Neural cell (in vitro differentiated cells): ENCODE measurements at regions not wholly inside any gene's neighbourhood (a gene's known extent, or its start where the extent isn't known, plus 50 kb on each side); places are given as distances from the start of the nearest gene placed in this dataset.

Experiments used
- H2AFZ ChIP-seq: fragments of 200-600, 300-800 bp; sonication (generic), shearing (Covaris generic); 2 replicates; pipeline ENCODE4 v1.6.0; 2014; ENCODE audit warnings: low read depth, mild to moderate bottlenecking, antibody characterized with exemption, low read length, moderate library complexity
- H3F3A ChIP-seq: fragments of 200-600 bp; shearing (Covaris generic); 2 replicates; pipeline ENCODE4 v1.6.1; 2016; ENCODE audit warnings: mild to moderate bottlenecking, moderate library complexity, mixed read lengths, antibody characterized with exemption, low read length; ENCODE audit not compliant: insufficient read depth, poor library complexity, severe bottlenecking
- H3K27ac ChIP-seq: fragments of 200-600, 300-800 bp; sonication (generic), shearing (Covaris generic); 2 replicates; pipeline ENCODE4 v1.5.1; 2014; ENCODE audit warnings: mild to moderate bottlenecking, low read length, moderate library complexity
- H3K27me3 ChIP-seq: fragments of 300-800, 200-600 bp; sonication (generic), shearing (Covaris generic); 2 replicates; pipeline ENCODE4 v1.6.0; 2014; ENCODE audit warnings: mild to moderate bottlenecking, low read depth, low read length, moderate library complexity; ENCODE audit not compliant: insufficient read depth
- H3K36me3 ChIP-seq: fragments of 300-800, 200-600 bp; sonication (generic), shearing (Covaris generic); 2 replicates; pipeline ENCODE4 v1.5.1; 2014; ENCODE audit warnings: mild to moderate bottlenecking, antibody characterized with exemption, low read length, moderate library complexity; ENCODE audit not compliant: insufficient read depth
- H3K4me2 ChIP-seq: fragments of 300-800, 200-600 bp; sonication (generic), shearing (Covaris generic); 2 replicates; pipeline ENCODE4 v1.6.0; 2014; ENCODE audit warnings: mild to moderate bottlenecking, low read length
- H3K4me3 ChIP-seq: fragments of 300-800, 200-600 bp; sonication (generic), shearing (Covaris generic); 2 replicates; pipeline ENCODE4 v1.5.1; 2014; ENCODE audit warnings: mild to moderate bottlenecking, low read length, moderate library complexity
- H3K79me2 ChIP-seq: fragments of 200-600 bp; shearing (Covaris generic); replicated peaks from 2 replicates; pipeline ENCODE4 v1.6.0; 2014; ENCODE audit warnings: mild to moderate bottlenecking, low read length, moderate library complexity; ENCODE audit not compliant: insufficient read depth
- H3K9ac ChIP-seq: fragments of 300-800, 200-600 bp; sonication (generic), shearing (Covaris generic); 2 replicates; pipeline ENCODE4 v1.6.1; 2016; ENCODE audit warnings: mild to moderate bottlenecking, low read length, mixed read lengths
- H3K9me2 ChIP-seq: fragments of 200-600 bp; shearing (Covaris generic); 2 replicates; pipeline ENCODE4 v1.6.1; 2016; ENCODE audit warnings: mild to moderate bottlenecking, low read length, mixed read lengths; ENCODE audit not compliant: insufficient read depth
- H3K9me3 ChIP-seq: fragments of 200-600, 300-800 bp; sonication (generic), shearing (Covaris generic); 2 replicates; pipeline ENCODE4 v1.6.1; 2016; ENCODE audit warnings: mild to moderate bottlenecking, mixed run types, low read length, moderate library complexity, mixed read lengths
- H4K20me1 ChIP-seq: fragments of 200-600 bp; shearing (Covaris generic); 2 replicates; pipeline ENCODE4 v1.6.1; 2016; ENCODE audit warnings: mild to moderate bottlenecking, mixed run types; ENCODE audit not compliant: insufficient read depth
- EP300 ChIP-seq: fragments of 450-650 bp; conservative IDR thresholded peaks from 2 replicates; pipeline ENCODE4 v1.6.1; 2014; ENCODE audit warnings: antibody characterized with exemption, mild to moderate bottlenecking, moderate library complexity; ENCODE audit not compliant: poor library complexity, severe bottlenecking
- EZH2 ChIP-seq: fragments of 200-600, 300-800 bp; shearing (Covaris generic), sonication (generic); IDR thresholded peaks from 2 replicates; pipeline ENCODE4 v1.6.1; 2014; ENCODE audit warnings: antibody characterized with exemption, low read length, borderline replicate concordance, mild to moderate bottlenecking; ENCODE audit not compliant: insufficient read depth, poor library complexity, severe bottlenecking
- MXI1 ChIP-seq: fragments of 450-650 bp; conservative IDR thresholded peaks from 2 replicates; pipeline ENCODE4 v1.6.1; 2014; ENCODE audit warnings: antibody characterized with exemption, mild to moderate bottlenecking; ENCODE audit not compliant: poor library complexity, severe bottlenecking
- POLR2AphosphoS5 ChIP-seq: IDR thresholded peaks from 2 replicates; pipeline ENCODE4 v1.6.1; 2012
- RAD21 ChIP-seq: fragments of 450-650 bp; conservative IDR thresholded peaks from 2 replicates; pipeline ENCODE4 v1.6.1; 2014; ENCODE audit warnings: antibody characterized with exemption, mild to moderate bottlenecking, moderate library complexity
- SMC3 ChIP-seq: fragments of 450-650 bp; conservative IDR thresholded peaks from 2 replicates; pipeline ENCODE4 v1.6.1; 2014; ENCODE audit warnings: antibody characterized with exemption, mild to moderate bottlenecking, moderate library complexity; ENCODE audit not compliant: poor library complexity
- TAF1 ChIP-seq: IDR thresholded peaks from 2 replicates; pipeline ENCODE4 v1.6.1; 2012; ENCODE audit warnings: low read depth
- TF ChIP-seq, protein P1 (sequence below): IDR thresholded peaks from 2 replicates; pipeline ENCODE4 v1.6.1; 2012; ENCODE audit warnings: borderline replicate concordance
- TF ChIP-seq, protein P2 (sequence below): fragments of 450-650 bp; IDR thresholded peaks from 2 replicates; pipeline ENCODE4 v1.5.1; 2014; ENCODE audit warnings: antibody characterized with exemption, mild to moderate bottlenecking, moderate library complexity; ENCODE audit not compliant: poor library complexity, severe bottlenecking

DNA sequence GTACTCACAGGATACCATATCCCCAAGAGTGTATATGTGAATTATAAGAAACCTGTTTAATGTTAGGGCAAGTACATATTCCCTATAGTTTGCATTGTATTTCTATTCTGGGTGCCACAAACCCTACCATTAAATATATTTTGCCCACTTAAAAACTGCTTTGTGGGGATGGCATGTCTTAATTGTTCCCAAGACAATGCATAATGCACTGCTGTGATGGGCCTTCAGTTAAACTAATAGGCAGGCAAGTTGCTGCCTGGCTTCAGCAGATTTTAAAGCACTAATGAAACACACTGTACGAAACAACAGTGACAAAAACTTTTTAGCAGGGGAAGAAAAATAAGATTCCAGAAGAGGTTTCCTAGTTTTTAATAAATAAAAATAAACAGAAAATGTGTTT is 104.8 kb upstream of the VRK2 start:
- Histone ChIP-seq H3K4me3 (no peak overlapping the region), H4K20me1 (no peaks in the 10 kb centered on the region), H2AFZ (no peak overlapping the region), H3K27me3 (no peaks in the 10 kb centered on the region), H3K9me2 (no peaks in the 10 kb centered on the region), H3F3A (no peaks in the 10 kb centered on the region), H3K9me3 (no peaks in the 10 kb centered on the region), H3K9ac (no peak overlapping the region), H3K4me2 (no peak overlapping the region), H3K27ac (no peak overlapping the region), H3K79me2 (no peaks in the 10 kb centered on the region), H3K36me3 (no peaks in the 10 kb centered on the region)
- TF ChIP-seq RAD21 (no peak), EP300 (no peak), EZH2 (no peak), POLR2AphosphoS5 (no peak), SMC3 (no peak), TAF1 (no peak), MXI1 (no peak)
- TF ChIP-seq, protein P1, sequence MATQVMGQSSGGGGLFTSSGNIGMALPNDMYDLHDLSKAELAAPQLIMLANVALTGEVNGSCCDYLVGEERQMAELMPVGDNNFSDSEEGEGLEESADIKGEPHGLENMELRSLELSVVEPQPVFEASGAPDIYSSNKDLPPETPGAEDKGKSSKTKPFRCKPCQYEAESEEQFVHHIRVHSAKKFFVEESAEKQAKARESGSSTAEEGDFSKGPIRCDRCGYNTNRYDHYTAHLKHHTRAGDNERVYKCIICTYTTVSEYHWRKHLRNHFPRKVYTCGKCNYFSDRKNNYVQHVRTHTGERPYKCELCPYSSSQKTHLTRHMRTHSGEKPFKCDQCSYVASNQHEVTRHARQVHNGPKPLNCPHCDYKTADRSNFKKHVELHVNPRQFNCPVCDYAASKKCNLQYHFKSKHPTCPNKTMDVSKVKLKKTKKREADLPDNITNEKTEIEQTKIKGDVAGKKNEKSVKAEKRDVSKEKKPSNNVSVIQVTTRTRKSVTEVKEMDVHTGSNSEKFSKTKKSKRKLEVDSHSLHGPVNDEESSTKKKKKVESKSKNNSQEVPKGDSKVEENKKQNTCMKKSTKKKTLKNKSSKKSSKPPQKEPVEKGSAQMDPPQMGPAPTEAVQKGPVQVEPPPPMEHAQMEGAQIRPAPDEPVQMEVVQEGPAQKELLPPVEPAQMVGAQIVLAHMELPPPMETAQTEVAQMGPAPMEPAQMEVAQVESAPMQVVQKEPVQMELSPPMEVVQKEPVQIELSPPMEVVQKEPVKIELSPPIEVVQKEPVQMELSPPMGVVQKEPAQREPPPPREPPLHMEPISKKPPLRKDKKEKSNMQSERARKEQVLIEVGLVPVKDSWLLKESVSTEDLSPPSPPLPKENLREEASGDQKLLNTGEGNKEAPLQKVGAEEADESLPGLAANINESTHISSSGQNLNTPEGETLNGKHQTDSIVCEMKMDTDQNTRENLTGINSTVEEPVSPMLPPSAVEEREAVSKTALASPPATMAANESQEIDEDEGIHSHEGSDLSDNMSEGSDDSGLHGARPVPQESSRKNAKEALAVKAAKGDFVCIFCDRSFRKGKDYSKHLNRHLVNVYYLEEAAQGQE, result no peak
- TF ChIP-seq, protein P2, sequence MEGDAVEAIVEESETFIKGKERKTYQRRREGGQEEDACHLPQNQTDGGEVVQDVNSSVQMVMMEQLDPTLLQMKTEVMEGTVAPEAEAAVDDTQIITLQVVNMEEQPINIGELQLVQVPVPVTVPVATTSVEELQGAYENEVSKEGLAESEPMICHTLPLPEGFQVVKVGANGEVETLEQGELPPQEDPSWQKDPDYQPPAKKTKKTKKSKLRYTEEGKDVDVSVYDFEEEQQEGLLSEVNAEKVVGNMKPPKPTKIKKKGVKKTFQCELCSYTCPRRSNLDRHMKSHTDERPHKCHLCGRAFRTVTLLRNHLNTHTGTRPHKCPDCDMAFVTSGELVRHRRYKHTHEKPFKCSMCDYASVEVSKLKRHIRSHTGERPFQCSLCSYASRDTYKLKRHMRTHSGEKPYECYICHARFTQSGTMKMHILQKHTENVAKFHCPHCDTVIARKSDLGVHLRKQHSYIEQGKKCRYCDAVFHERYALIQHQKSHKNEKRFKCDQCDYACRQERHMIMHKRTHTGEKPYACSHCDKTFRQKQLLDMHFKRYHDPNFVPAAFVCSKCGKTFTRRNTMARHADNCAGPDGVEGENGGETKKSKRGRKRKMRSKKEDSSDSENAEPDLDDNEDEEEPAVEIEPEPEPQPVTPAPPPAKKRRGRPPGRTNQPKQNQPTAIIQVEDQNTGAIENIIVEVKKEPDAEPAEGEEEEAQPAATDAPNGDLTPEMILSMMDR, result no peak

DNA sequence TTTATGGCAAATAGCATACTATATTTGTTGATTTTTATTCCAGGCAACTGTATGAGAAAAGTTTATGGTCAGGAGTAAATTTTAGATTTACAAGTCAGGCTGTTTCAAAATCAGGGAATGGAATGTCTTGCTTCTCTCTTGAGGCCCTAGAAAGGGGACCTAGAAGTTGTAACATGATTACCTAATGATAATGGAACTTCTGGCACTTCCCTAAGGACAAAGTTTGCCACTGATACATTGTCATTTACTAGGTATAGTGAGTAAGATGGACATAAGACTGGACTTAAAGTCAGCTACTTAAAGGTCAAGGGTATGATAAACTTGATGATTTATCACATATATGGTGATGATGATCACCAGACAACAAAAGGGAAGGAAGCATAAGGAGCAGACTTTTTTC is 103.3 kb upstream of the VRK2 start:
- Histone ChIP-seq H3F3A (no peaks in the 10 kb centered on the region), H3K9ac (no peak overlapping the region), H3K4me3 (no peak overlapping the region), H3K4me2 (no peak overlapping the region), H3K9me2 (no peaks in the 10 kb centered on the region), H3K9me3 (no peaks in the 10 kb centered on the region), H3K27me3 (no peaks in the 10 kb centered on the region), H4K20me1 (no peaks in the 10 kb centered on the region), H2AFZ (no peak overlapping the region), H3K36me3 (no peaks in the 10 kb centered on the region), H3K79me2 (no peaks in the 10 kb centered on the region), H3K27ac (no peak overlapping the region)
- TF ChIP-seq TAF1 (no peak), RAD21 (no peak)

DNA sequence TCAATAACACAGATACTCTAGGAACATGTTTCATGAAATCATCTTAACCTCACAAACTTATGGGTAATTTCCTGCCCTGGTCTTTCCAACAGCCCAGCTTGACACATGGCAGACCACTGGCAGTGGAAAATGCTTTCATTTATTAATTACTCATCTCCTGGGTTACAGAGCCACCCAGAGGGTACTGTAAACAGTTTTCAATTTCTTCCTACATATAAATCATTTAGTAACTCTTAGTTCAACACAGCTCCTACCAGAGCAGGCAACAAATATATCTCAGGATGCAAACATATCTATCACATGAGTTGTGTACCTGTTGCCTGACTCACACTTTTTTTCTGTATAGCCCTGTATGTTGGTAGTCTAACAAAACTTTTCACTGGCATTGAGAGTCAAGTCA is 99.2 kb upstream of the VRK2 start:
- no peak overlapping the region for H3K4me3 ChIP-seq
- H3K79me2 ChIP-seq, result no peaks in the 10 kb centered on the region
- no peaks in the 10 kb centered on the region for H3K9me3 ChIP-seq
- TF ChIP-seq EP300 (no peak), MXI1 (no peak), EZH2 (no peak), TAF1 (no peak), POLR2AphosphoS5 (no peak), RAD21 (no peak), SMC3 (no peak)
- TF ChIP-seq, protein P2, result no peak
- TF ChIP-seq, protein P1, result no peak
- H3K27ac ChIP-seq, result no peak overlapping the region
- no peak overlapping the region for H3K9ac ChIP-seq
- no peaks in the 10 kb centered on the region for H3F3A ChIP-seq
- no peaks in the 10 kb centered on the region for H3K27me3 ChIP-seq
- no peak overlapping the region for H3K4me2 ChIP-seq
- no peak overlapping the region for H2AFZ ChIP-seq
- no peaks in the 10 kb centered on the region for H3K9me2 ChIP-seq
- H3K36me3 ChIP-seq, result no peaks in the 10 kb centered on the region
- no peaks in the 10 kb centered on the region for H4K20me1 ChIP-seq
